ENCODE measurements at regions not wholly inside any gene's neighbourhood (a gene's known extent, or its start where the extent isn't known, plus 50 kb on each side); places are given as distances from the start of the nearest gene placed in this dataset.

- DNase-seq = no peak
These were observed 52.0 kb upstream of the TANC2 start for GRCh38 chr17:62913991-62914570.

- no peak for DNase-seq
These were observed 53.7 kb upstream of the TANC2 start for GRCh38 chr17:62912363-62912762.

- no peak for DNase-seq
These were observed 54.9 kb upstream of the TANC2 start for GRCh38 chr17:62911114-62911513.

DNA sequence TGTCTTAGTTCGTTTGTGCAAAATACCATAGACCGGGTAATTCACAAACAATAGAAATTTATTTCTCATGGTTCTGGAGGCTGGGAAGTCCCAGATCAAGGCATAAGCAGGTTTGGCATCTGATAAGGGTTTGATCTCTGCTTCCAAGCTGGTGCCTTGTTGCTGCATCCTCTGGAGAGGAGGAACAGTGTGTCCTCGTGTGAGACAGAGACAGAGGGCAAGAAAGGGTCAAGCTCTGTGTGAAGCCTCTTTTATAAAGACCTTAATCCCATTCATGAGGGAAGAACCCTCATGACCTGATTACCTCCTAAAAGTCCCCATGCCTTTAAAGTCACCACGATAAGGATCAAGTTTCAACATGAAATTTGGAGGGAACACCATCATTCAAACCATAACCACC lies 55.8 kb upstream of the TANC2 start:
- DNase-seq = no peak

DNA sequence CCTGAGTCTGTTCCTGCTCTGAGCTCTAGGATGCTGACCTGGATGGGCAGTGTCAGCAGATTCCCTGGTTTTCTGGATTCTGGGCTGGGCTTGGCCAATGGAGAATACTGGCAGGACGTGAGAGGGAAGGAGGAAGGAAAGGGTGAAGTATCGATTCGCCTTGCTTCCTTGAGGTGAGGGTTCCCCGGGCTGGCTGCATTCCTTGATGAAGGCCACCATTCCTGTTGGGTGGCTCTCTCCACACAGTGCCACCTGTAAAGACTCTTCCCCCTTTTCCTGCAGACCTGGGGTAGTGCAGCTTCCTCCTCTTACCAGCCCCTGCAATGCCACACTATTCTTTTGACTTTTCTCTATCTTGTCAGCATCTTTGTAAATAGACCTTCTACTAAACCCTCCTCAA lies 58.1 kb upstream of the TANC2 start:
- no peak for DNase-seq

- no peak for DNase-seq
These were observed 59.2 kb upstream of the TANC2 start for GRCh38 chr17:62906881-62907280.

GRCh38 chr17:62905233-62905632 lies 60.8 kb upstream of the TANC2 start:
- no peak for DNase-seq

- no peak for DNase-seq
These were observed 63.4 kb upstream of the TANC2 start for GRCh38 chr17:62902531-62903220.

DNA sequence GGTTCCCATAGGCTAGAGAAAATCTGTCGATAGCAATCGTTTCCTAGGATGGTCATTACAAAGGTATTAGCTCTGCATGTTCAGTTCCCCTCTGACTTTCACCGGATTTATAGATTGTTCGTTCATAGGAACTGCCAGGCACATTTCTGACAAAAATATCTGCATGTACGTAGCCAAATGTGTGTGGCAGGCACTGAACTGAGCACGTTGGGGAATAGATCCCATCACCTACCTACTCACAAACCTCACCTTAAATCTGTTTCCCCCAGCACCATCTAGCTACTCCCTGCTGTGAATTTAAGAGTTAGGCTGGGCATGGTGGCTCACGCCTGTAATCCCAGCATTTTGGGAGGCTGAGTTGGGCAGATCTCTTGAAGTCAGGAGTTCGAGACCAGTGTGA lies 64.5 kb upstream of the TANC2 start:
- DNase-seq = no peak

- no peak for DNase-seq
These were observed 65.9 kb upstream of the TANC2 start for GRCh38 chr17:62900096-62900495.

DNA sequence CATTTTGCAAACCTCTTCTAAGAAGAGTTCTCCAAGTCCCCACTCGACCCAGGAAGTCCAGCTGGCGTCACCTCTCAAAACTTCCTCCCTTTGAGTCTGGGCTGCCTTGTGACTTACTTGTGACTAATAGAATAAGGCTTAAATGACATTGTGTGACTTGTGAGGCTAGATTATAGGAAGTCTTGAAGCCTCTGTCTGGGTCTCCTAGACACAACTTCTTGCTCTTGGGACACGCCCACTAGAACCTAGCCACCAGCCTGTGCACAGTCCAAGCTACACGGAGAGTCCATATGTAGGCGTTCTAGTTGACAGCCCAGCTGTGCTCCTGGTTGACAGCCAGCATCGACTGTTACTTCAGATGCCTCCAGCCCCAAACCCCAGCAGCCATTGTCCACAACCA lies 66.7 kb upstream of the TANC2 start:
- no peak for DNase-seq

DNA sequence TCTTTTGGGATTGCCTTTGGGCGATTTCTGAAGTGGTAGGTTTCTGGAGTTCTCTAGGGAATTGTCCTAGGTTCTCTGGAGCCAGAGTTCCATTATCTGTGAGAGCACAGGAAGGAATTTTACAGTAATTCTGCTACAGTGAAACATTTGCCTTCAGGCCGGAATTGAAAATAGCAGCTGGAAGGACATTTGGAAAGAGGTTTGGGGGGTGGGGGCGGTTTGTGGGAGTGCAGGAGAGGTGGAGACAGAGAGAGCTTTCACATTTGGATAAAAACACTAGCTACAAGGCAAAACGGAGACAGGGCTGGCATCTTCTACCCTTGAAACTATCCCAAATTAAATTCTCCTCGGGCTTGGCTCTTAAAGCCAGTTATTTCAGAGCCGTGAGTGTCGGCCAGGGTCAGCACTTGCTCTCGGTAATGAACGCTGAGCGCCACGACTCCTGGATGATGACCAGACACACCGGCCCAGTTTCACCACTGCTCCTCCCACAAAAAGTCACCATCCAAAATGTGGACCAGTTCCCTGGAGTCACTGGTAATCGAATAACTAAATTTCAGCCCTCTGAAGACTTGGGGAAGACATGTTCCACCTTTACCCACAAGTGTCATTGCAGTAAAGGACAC lies 67.7 kb upstream of the TANC2 start:
- DNase-seq = no peak

DNA sequence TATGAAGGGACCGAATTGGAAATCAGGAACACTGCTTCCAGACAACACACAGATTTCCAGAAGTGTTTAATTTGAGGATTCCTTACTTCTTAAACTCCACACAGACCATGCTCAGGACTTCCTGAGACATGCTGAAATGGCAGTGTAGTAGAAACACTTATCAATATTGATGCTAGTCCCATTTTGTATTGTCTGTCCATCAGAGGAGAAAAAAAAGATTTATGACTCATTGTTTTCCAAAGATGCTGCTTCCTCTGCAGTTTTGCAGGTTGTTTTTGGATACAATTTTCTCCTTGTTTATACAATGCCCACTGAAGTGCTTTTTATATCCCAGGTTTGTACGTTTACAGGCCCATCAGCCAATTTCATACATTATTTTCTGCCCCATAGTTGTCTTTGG lies 68.3 kb upstream of the TANC2 start:
- DNase-seq = no peak

DNA sequence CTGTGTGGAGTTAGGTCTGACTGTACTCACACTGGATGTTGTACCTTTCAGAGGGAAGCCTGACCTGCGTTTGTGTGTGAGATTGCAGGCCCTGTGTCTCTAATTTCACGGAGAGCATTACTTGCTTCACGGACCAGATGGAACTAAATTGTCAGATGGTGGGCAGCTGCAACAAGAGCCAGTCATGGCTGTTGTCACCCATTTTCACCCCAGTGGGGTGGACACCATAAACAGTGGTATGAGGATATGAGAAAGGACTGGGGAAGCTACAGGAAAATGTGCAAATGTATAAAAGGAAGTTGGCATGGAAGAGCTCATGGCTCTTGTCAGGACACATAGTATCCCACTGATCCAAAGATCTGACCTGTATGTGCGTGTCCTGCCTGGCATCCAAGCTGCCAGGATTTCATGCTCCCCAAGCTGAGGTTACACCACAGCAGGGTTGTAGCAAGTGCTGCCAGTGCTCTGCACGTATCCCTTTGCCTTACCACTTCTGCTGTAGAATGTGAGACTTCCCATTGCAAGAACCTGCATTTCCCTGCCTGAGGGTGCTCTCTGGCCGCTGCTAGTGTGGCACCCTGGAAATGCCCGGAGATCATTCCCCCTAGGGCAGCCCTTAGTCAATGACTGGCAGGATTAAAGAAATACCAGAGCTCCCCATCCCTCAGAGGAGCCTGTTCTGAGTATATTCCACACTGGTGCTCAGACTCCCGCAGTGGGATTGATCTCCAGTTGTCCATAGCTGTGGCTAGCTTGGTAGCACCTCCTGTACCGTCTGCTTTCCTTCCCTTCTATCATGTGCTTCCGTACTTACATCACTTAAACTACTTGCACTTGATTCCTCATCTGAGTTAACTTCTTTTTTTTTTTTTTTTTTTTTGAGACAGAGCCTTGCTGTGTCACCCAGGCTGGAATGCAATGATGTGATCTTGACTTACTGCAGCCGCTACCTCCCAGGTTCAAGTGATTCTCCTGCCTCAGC lies 70.4 kb upstream of the TANC2 start:
- DNase-seq = no peak

DNA sequence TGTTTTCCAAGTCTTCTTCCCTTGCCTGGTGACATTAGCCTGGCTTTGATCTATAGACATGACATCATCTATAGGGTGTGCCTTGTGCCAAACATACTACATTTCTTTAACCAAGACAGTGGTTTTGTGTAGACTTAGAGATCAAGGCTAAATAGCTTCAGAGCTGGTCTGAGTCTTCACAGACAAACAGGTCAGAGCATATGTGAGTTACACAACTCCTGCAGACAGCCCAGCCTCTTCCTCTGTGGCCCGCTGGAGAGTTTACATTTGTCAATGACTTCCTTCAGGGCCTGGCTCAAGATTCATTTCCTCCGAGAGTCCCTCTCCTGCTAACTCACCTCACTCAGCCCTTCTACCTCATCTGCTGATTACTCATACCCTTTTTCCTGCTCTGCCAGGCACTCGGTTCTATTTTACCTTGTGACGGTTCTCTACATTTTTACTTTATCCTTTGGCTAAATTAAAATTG lies 73.1 kb upstream of the TANC2 start:
- DNase-seq = peak in 2 of 5 experiments; percentile 26 to 53

DNA sequence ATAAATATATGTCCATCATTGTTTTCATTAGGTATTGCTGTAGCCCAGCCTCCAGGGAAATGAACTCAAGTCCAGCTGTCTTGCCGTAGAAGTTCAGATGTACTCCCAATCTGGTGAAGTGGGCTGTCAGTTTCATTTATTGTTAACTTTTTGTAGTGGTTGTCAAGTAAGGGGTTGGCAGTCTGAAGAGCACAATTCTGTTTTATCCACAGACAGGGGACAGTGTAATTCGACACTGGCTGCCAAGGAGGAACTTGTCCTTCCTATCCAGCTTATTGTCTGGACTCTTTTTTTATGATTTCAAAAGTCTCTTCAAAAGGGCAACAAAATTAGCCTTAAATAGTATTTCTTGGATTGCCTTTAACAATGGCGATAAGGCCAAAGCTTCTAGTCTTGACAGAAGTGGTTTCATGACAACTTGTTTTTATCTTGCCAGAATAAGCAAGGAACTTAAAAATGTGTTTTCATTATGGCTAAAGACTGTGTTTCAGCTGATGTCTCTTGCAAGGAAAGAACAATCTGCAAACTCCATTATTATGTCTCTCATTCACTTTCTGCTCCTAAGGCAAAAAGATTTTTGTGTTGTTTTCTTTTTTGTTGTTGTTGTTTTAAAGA lies 73.9 kb upstream of the TANC2 start:
- no peak for DNase-seq

GRCh38 chr17:62891659-62892058 lies 74.4 kb upstream of the TANC2 start:
- DNase-seq = peak in 1 of 5 experiments; percentile 13

DNA sequence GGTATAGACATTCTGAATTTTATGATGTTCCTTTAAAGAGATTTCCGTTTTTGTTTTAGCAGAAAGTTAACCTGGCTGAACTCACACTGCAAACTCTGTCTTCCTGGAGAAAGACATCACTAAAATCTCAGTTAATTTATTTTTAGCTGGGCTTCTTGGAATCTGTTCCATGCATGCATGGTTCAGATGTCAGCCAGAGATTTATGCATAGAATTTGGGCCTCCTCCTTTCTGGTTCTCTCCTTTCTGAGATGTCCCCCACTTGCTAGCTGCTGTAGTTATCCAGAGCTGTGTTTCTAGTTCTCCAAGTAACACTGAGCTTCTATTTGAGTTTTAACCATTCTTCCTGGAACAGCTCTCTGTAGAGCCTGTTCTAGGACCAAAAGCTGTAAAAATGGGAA lies 77.3 kb upstream of the TANC2 start:
- no peak for DNase-seq

- no peak for DNase-seq
These were observed 77.9 kb upstream of the TANC2 start for GRCh38 chr17:62888148-62888547.

DNA sequence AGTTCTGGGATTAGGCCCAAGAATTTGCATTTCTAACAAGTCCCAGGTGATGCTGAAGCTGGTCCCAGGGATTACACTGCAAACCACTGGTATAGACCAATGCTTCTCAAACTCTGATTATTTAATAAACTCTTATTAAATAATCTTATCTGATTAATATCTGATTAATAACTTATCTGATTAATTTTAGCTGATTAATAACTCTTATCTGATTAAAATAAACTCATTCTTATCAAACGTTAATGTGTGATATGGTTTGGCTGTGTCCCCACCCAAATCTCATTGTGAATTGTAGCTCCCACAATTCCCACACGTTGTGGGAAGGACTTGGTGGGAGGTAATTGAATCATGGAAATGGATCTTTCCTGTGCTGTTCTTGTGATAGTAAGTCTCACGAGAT lies 78.6 kb upstream of the TANC2 start:
- DNase-seq = no peak

DNA sequence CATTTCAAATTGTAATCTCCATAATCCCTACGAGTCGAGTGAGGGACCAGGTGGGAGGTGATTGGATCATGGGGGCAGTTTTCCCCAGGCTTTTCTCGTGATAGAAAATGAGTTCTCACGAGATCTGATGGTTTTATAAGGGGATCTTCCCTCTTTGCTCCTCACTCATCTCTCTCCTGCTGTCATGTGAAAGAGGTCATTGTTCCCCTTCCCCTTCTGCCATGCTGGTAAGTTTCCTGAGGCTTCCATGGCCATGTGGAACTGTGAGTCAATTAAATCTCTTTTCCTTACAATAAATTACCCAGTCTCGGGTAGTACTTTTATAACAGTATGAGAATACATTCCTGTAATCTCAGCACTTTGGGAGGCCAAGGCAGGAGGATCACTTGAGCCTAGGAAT lies 76.7 kb upstream of the MARCHF10 start:
- no peak for DNase-seq

DNA sequence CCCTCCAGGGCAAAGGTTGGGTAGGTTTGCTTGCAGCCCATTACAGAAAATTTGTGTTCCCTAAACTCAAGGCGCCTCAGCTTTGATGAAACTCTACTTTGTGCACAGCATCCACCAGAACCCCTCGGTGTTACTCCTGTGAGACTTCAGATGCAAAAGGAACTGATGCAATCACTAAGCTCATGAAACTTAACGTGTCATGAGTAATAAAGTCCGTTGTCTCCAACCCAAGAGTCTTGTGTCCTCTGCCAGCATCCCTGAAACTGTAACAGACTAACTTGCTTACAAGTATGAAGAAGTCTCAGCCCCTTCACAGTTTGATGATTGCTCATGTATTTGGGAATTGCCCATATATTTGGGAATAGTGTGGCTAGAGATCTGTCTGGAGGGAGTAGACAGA lies 74.8 kb upstream of the MARCHF10 start:
- no peak for DNase-seq

DNA sequence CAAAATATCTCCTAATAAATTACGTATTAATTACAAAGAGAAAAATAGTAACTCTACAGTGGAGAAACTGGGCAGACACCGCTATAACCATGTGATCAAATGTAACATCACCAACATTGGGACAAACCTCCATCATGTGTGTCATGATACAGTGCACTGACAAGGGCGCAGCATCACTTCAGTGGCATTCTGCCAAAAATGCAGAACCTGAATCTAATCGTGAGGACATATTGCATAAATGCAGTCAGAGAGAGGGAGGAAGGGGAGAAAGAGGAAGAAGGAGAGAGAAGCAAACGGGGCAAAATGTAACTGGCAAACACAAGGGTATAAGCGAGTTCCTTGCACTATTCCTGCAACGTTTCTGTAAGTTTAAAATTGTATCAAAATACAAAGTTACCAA lies 74.2 kb upstream of the MARCHF10 start:
- DNase-seq = no peak

All from T-helper 2 cell (primary cell).